Smooth muscle cell (in vitro differentiated cells): ENCODE measurements at regions not wholly inside any gene's neighbourhood (a gene's known extent, or its start where the extent isn't known, plus 50 kb on each side); places are given as distances from the start of the nearest gene placed in this dataset.
"Not testable (repeated sequence)": the region's sequence is repeated elsewhere in the genome, so short reads cannot be mapped to it uniquely, and the experiment has no call there.

Source experiments
- DNase-seq: peaks from one replicate; lab custom pipeline; 2025; ENCODE audit not compliant: unreplicated experiment; lab: John Stamatoyannopoulos, UW
- H2AFZ ChIP-seq: fragments of 200-600 bp; sonication (generic); 2 replicates; pipeline ENCODE4 v1.6.0; 2016; ENCODE audit warnings: antibody characterized with exemption, low read depth, mild to moderate bottlenecking
- H3F3A ChIP-seq: fragments of 200-600 bp; sonication (generic); 2 replicates; pipeline ENCODE4 v1.6.0; 2017; ENCODE audit warnings: antibody characterized with exemption, low read depth
- H3K27ac ChIP-seq: fragments of 200-600 bp; sonication (generic); 2 replicates; pipeline ENCODE4 v1.5.1; 2016; ENCODE audit warnings: low read depth, mild to moderate bottlenecking
- H3K27me3 ChIP-seq: fragments of 200-600 bp; sonication (generic); 2 replicates; pipeline ENCODE4 v1.6.1; 2016; ENCODE audit warnings: low read depth, mild to moderate bottlenecking
- H3K36me3 ChIP-seq: fragments of 200-600 bp; sonication (generic); 2 replicates; pipeline ENCODE4 v1.5.1; 2016; ENCODE audit warnings: low read depth
- H3K4me1 ChIP-seq: fragments of 200-600 bp; sonication (generic); 2 replicates; pipeline ENCODE4 v1.5.1; 2016; ENCODE audit warnings: low read depth
- H3K4me2 ChIP-seq: fragments of 200-600 bp; sonication (generic); 2 replicates; pipeline ENCODE4 v1.6.0; 2016; ENCODE audit warnings: mild to moderate bottlenecking
- H3K4me3 ChIP-seq: fragments of 200-600 bp; sonication (generic); 2 replicates; pipeline ENCODE4 v1.5.1; 2016; ENCODE audit warnings: mild to moderate bottlenecking
- H3K79me2 ChIP-seq: fragments of 200-600 bp; sonication (generic); 2 replicates; pipeline ENCODE4 v1.6.0; 2016; ENCODE audit warnings: low read depth, mild to moderate bottlenecking
- H3K9ac ChIP-seq: fragments of 200-600 bp; sonication (generic); 2 replicates; pipeline ENCODE4 v1.6.0; 2016; ENCODE audit warnings: low read depth
- H3K9me3 ChIP-seq: fragments of 200-600 bp; sonication (generic); replicated peaks from 2 replicates; pipeline ENCODE4 v1.5.1; 2016; ENCODE audit warnings: low read depth
- H4K20me1 ChIP-seq: fragments of 200-600 bp; sonication (generic); 2 replicates; pipeline ENCODE4 v1.6.0; 2016; ENCODE audit warnings: low read depth
- CTCF ChIP-seq: fragments of 200-600 bp; sonication (generic); IDR thresholded peaks from 2 replicates; pipeline ENCODE4 v1.5.1; 2017; ENCODE audit warnings: borderline replicate concordance, mild to moderate bottlenecking, antibody characterized with exemption; ENCODE audit not compliant: insufficient read depth, poor library complexity, severe bottlenecking
- WGBS: methylation state at CpG from one replicate; pipeline ENCODE4 v1.1.7; 2016; ENCODE audit warnings: low lambda C conversion rate; 5-methylcytosine and 5-hydroxymethylcytosine counted together

DNA sequence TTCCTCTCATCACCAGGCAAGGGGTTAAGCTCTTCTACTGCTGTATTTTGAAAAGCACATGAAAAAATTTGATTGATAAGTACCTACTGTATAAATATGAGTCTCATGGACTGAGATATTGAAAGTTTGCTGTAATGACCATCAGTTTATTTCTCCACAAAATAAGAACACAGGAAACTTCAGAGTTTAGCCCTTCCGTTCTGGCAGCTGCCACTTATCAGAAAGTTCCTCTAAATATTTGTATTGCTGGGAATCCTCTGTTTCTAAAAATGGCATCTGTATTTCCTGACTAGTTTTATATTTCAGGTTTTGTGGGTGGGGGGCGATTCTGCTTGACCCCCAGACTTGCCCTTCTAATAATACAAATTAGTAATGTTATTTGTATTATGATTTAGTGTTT, 92.0 kb downstream of the LYZL2 start:
- no peak overlapping the region for H2AFZ ChIP-seq
- H3K36me3 ChIP-seq = no peaks in the 10 kb centered on the region
- H3K79me2 ChIP-seq = no peaks in the 10 kb centered on the region
- H3K4me1 ChIP-seq = no peaks in the 10 kb centered on the region
- H3K9me3 ChIP-seq = no peaks in the 10 kb centered on the region
- no peaks in the 10 kb centered on the region for H3F3A ChIP-seq
- no peaks in the 10 kb centered on the region for H3K27me3 ChIP-seq
- no peak overlapping the region for H3K4me3 ChIP-seq
- H3K4me2 ChIP-seq = no peak overlapping the region
- no peak overlapping the region for H3K9ac ChIP-seq
- no peak for DNase-seq
- no peak for TF ChIP-seq CTCF
- H4K20me1 ChIP-seq = no peaks in the 10 kb centered on the region
- H3K27ac ChIP-seq = no peak overlapping the region
- WGBS = 53% methylated on average over 2 of the region's 2 CpGs

- H3K79me2 ChIP-seq = not testable (repeated sequence)
- 81% methylated on average over 1 of the region's 1 CpG for WGBS
These were observed 92.4 kb downstream of the LYZL2 start for GRCh38 chr10:30537158-30537557.

DNA sequence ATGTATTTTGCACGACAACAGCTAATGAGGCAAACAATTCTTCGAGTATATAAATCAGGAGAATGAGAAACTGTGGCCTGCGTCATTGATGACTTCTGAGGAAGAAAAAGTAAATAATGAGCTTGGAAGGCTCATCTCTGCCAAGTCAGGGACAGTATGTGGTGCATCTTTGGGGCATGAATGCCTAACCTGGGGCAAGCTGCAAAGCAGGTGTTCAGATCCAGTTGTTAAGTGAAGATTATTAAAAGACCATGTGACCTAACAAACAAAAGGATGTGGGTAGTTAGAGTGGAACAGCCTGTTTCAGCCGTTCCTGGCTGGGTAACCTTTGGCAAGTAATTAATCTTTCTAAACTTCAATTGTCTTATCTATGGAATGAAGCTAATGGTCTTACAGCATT, 93.0 kb downstream of the LYZL2 start:
- no peak overlapping the region for H3K9ac ChIP-seq
- no peak for DNase-seq
- no peaks in the 10 kb centered on the region for H3K4me1 ChIP-seq
- H3K27ac ChIP-seq = no peak overlapping the region
- no peaks in the 10 kb centered on the region for H3F3A ChIP-seq
- H3K79me2 ChIP-seq = no peaks in the 10 kb centered on the region
- H2AFZ ChIP-seq = no peak overlapping the region
- 75% methylated on average over 4 of the region's 4 CpGs for WGBS
- H3K4me2 ChIP-seq = no peak overlapping the region
- no peaks in the 10 kb centered on the region for H3K27me3 ChIP-seq
- no peak overlapping the region for H3K4me3 ChIP-seq
- H4K20me1 ChIP-seq = no peaks in the 10 kb centered on the region
- H3K9me3 ChIP-seq = no peaks in the 10 kb centered on the region
- H3K36me3 ChIP-seq = no peaks in the 10 kb centered on the region
- no peak for TF ChIP-seq CTCF

More at GRCh38 chr10:30537158-30537557, 92.4 kb downstream of the LYZL2 start:
- not testable (repeated sequence) for DNase-seq, H3K27me3 ChIP-seq, H3K4me1 ChIP-seq, H3K9me3 ChIP-seq, H3K27ac ChIP-seq, H2AFZ ChIP-seq, H3K36me3 ChIP-seq, H3F3A ChIP-seq, H3K4me3 ChIP-seq, H3K9ac ChIP-seq, H4K20me1 ChIP-seq, H3K4me2 ChIP-seq

- H4K20me1 ChIP-seq = no peaks in the 10 kb centered on the region
- 95% methylated on average over 4 of the region's 4 CpGs for WGBS
These were observed 93.9 kb downstream of the LYZL2 start for GRCh38 chr10:30535677-30536076.

More at GRCh38 chr10:30535677-30536076, 93.9 kb downstream of the LYZL2 start:
- Histone ChIP-seq H3K4me2 (no peak overlapping the region), H3K27me3 (no peaks in the 10 kb centered on the region), H3K79me2 (no peaks in the 10 kb centered on the region), H3K27ac (no peak overlapping the region), H3K9me3 (no peaks in the 10 kb centered on the region), H3F3A (no peaks in the 10 kb centered on the region), H3K4me1 (no peaks in the 10 kb centered on the region), H3K36me3 (no peaks in the 10 kb centered on the region), H3K9ac (no peak overlapping the region), H3K4me3 (no peak overlapping the region), H2AFZ (no peak overlapping the region)
- TF ChIP-seq CTCF = no peak
- DNase-seq = no peak
